PC-3 (cell line): ENCODE measurements at regions not wholly inside any gene's neighbourhood (a gene's known extent, or its start where the extent isn't known, plus 50 kb on each side); places are given as distances from the start of the nearest gene placed in this dataset.

ENCODE experiments used
- ATAC-seq: fragments of 200-7000 bp; cut with Tn5 transposase; 2 replicates; pipeline ENCODE4 v1.9.1; 2020; ENCODE audit warnings: mild to moderate bottlenecking, moderate library complexity
- BruUV-seq: library from RNA; stranded (reverse); fragments of 400-500 nt; replicated peaks from 2 replicates; lab custom pipeline; 2021; lab: Mats Ljungman, UMichigan
- CTCF ChIA-PET: fragments of 300-600 bp; sonication (Branson Sonifier 250); formaldehyde crosslinking; loops from one replicate; lab custom pipeline; 2022; ENCODE audit warnings: antibody characterized with exemption; lab: Charles Lee
- POLR2A ChIA-PET: fragments of 300-600 bp; sonication (Branson Sonifier 250); formaldehyde crosslinking; loops from one replicate; lab custom pipeline; 2022; ENCODE audit warnings: antibody characterized with exemption; ENCODE audit not compliant: unreplicated experiment; lab: Charles Lee
- DNase-seq: peaks from one replicate; pipeline ENCODE4 v3.0.0-alpha.2; 2015
- H2AFZ ChIP-seq: fragments of 300-600 bp; sonication (generic); 2 replicates; pipeline ENCODE4 v1.6.0; 2016; ENCODE audit warnings: antibody characterized with exemption, low read length
- H3F3A ChIP-seq: fragments of 300-600 bp; sonication (generic); one replicate; pipeline ENCODE4 v1.6.0; 2017; ENCODE audit warnings: antibody characterized with exemption, low read length, control low read depth, mild to moderate bottlenecking; ENCODE audit not compliant: unreplicated experiment
- H3K27ac ChIP-seq: fragments of 300-600 bp; sonication (generic); 2 replicates; pipeline ENCODE4 v1.5.1; 2016; ENCODE audit warnings: mild to moderate bottlenecking, low read length
- H3K27me3 ChIP-seq: fragments of 300-600 bp; sonication (generic); 2 replicates; pipeline ENCODE4 v1.6.1; 2016; ENCODE audit warnings: low read length, mixed read lengths
- H3K36me3 ChIP-seq: fragments of 300-600 bp; sonication (generic); 2 replicates; pipeline ENCODE4 v1.6.1; 2016; ENCODE audit warnings: low read depth, mixed run types, low read length, mixed read lengths
- H3K4me1 ChIP-seq: fragments of 300-600 bp; sonication (generic); 2 replicates; pipeline ENCODE4 v1.5.1; 2016; ENCODE audit warnings: low read length; ENCODE audit not compliant: insufficient read depth
- H3K4me2 ChIP-seq: fragments of 300-600 bp; sonication (generic); 2 replicates; pipeline ENCODE4 v1.6.0; 2016; ENCODE audit warnings: low read length
- H3K4me3 ChIP-seq: fragments of 300-600 bp; sonication (generic); 2 replicates; pipeline ENCODE4 v1.5.1; 2016; ENCODE audit warnings: mild to moderate bottlenecking, low read length, mixed read lengths
- H3K79me2 ChIP-seq: fragments of 300-600 bp; sonication (generic); 2 replicates; pipeline ENCODE4 v1.6.1; 2017; ENCODE audit warnings: low read length, mixed read lengths
- H3K9ac ChIP-seq: fragments of 300-600 bp; sonication (generic); 2 replicates; pipeline ENCODE4 v1.6.0; 2016; ENCODE audit warnings: mild to moderate bottlenecking, low read length
- H3K9me2 ChIP-seq: fragments of 300-600 bp; sonication (generic); replicated peaks from 2 replicates; pipeline ENCODE4 v1.6.1; 2016; ENCODE audit warnings: mixed run types, low read length, mixed read lengths
- H3K9me3 ChIP-seq: fragments of 300-600 bp; sonication (generic); 2 replicates; pipeline ENCODE4 v1.6.1; 2016; ENCODE audit warnings: low read length, mixed read lengths
- H4K20me1 ChIP-seq: fragments of 300-600 bp; sonication (generic); 2 replicates; pipeline ENCODE4 v1.6.1; 2016; ENCODE audit warnings: low read length, mixed read lengths
- CTCF ChIP-seq: fragments of 300-600 bp; sonication (generic); conservative IDR thresholded peaks from 2 replicates; pipeline ENCODE4 v1.5.1; 2017; ENCODE audit warnings: antibody characterized with exemption, low read depth, mild to moderate bottlenecking, low read length
- EZH2 ChIP-seq: fragments of 300-600 bp; sonication (generic); IDR thresholded peaks from one replicate; pipeline ENCODE4 v1.6.1; 2017; ENCODE audit warnings: antibody characterized with exemption, mild to moderate bottlenecking, low read length; ENCODE audit not compliant: unreplicated experiment
- EZH2phosphoT487 ChIP-seq: fragments of 300-600 bp; sonication (generic); IDR thresholded peaks from 2 replicates; pipeline ENCODE4 v1.6.1; 2018; ENCODE audit warnings: mild to moderate bottlenecking, antibody characterized with exemption, low read length, borderline replicate concordance
- intact Hi-C: fragments of 100-400 bp; cut with micrococcal nuclease; formaldehyde crosslinking; loops from 2 replicates; pipeline ENCODE4 v1.9.0; 2023

DNA sequence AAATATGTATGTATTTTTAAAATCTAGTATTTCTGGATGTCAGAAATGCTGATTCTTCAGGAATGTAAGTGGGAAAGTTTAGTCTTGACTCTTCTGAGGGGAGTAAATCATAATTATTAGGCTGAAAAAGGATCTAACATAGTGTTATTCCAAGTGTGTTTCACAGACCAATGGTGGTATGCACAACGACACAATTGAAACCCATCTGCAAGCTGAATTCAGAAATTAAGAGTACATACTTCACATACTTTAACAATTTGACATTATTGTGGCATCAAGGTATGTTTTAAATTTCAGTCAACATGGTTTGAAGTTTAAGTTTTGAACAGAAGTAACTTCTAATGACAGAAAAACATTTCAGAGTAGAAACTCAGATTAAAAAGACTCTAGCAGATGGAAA is 236.7 kb downstream of the SLC7A11 start:
- Histone ChIP-seq H3K27ac (no peak overlapping the region), H3K9me3 (no peaks in the 10 kb centered on the region), H3K9me2 (no peaks in the 10 kb centered on the region), H4K20me1 (no peaks in the 10 kb centered on the region), H3K27me3 (no peaks in the 10 kb centered on the region), H3K4me3 (no peak overlapping the region), H3K9ac (no peak overlapping the region), H3K4me2 (no peak overlapping the region), H3K36me3 (no peaks in the 10 kb centered on the region), H3F3A (no peaks in the 10 kb centered on the region), H3K79me2 (no peaks in the 10 kb centered on the region), H2AFZ (no peak overlapping the region; the same call in 1 of the 2 replicates), H3K4me1 (no peaks in the 10 kb centered on the region)
- ATAC-seq (no peak), DNase-seq (no peak)
- POLR2A ChIA-PET, result no interaction called here
- no TSS peak for BruUV-seq
- CTCF ChIA-PET, result no interaction called here
- intact Hi-C loops, result no loop called here
- no peak for TF ChIP-seq EZH2phosphoT487
- no peak for TF ChIP-seq EZH2
- no peak for TF ChIP-seq CTCF

DNA sequence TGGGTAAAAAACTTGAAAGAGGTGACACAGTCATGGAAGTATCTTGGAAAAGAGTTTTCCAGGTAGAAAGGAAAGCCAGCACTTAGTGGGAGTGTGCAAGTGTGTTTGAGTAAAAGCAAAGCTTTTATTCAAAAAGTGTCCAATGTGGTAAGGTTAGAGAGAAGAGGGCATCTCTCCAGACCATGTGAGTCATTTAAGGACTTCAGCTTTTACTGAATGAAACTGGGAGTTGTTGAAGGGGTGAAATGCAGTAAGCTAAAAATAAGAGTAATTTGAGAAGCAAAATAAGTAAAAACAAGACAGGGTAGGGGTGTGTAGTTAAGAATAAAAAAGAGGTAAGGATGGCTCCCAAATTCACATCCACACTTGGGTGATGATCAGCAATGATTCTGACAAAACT is 238.9 kb downstream of the SLC7A11 start:
- H3F3A ChIP-seq, result no peaks in the 10 kb centered on the region
- H3K9ac ChIP-seq, result no peak overlapping the region
- no peaks in the 10 kb centered on the region for H3K4me1 ChIP-seq
- intact Hi-C loops, result no loop called here
- no peaks in the 10 kb centered on the region for H3K9me3 ChIP-seq
- H3K4me2 ChIP-seq, result no peak overlapping the region
- H3K36me3 ChIP-seq, result no peaks in the 10 kb centered on the region
- POLR2A ChIA-PET, result interaction anchor here (0.6 kb wide), 1 partner anchor 17 kb away, joined by 7 read pairs; no protein-coding TSS in a partner anchor
- no peaks in the 10 kb centered on the region for H3K27me3 ChIP-seq
- no peaks in the 10 kb centered on the region for H3K9me2 ChIP-seq
- H3K79me2 ChIP-seq, result no peaks in the 10 kb centered on the region
- no peak overlapping the region for H3K27ac ChIP-seq
- no peak overlapping the region for H2AFZ ChIP-seq
- CTCF ChIA-PET, result no interaction called here
- no peak overlapping the region for H3K4me3 ChIP-seq
- no peaks in the 10 kb centered on the region for H4K20me1 ChIP-seq
- ATAC-seq, result no peak
- DNase-seq, result no peak
- no TSS peak for BruUV-seq
- TF ChIP-seq EZH2 (no peak), CTCF (no peak), EZH2phosphoT487 (no peak)

DNA sequence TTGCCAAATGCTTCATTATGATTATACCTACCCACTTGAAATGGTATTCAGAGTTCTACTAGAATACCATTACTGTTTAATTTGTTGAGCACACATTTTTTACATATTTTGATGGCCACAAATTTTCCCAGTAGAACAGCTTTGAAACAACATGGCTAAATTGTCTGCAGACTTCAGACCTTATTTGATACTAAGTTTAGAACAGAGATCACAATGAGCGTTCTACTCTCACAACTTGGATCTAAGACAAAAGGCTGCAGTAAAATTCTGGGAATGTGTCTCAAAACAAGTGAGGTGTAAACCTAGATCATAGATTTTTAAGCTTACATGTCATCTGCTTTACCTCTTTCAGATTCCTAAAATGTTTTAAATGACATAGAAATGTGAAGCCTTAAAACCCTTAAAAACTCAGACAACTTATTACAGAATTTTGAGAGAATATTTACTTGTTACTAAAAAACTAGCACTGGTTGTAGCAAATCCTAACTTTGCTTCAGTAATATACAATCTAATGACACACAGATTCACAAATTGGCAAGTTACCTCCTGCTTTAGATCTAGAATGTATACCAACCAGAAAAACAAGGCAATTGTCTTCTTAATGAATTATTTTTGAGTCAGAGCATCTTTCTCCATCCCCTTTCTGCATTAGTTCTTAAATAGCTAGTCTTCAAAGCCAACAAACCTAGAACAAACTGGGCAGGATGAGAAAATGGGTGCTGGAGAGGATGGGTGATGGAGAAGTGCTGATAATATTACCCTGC is 243.3 kb downstream of the SLC7A11 start:
- H3K79me2 ChIP-seq, result no peaks in the 10 kb centered on the region
- H4K20me1 ChIP-seq, result no peaks in the 10 kb centered on the region
- H3K9me2 ChIP-seq, result no peaks in the 10 kb centered on the region
- intact Hi-C loops, result loop anchor here (10.0 kb wide), 1 partner anchor 174 kb away; no protein-coding TSS in a partner anchor
- no peaks in the 10 kb centered on the region for H3K9me3 ChIP-seq
- no peaks in the 10 kb centered on the region for H3F3A ChIP-seq
- ChIA-PET CTCF (no interaction called here), POLR2A (no interaction called here)
- no peaks in the 10 kb centered on the region for H3K36me3 ChIP-seq
- BruUV-seq, result no TSS peak
- no peak overlapping the region for H3K4me2 ChIP-seq
- H3K4me1 ChIP-seq, result peaks cover 5% of the 10 kb centered on the region
- no peak overlapping the region for H3K9ac ChIP-seq
- H3K4me3 ChIP-seq, result no peak overlapping the region
- no peaks in the 10 kb centered on the region for H3K27me3 ChIP-seq
- H2AFZ ChIP-seq, result no peak overlapping the region
- no peak for TF ChIP-seq EZH2
- TF ChIP-seq CTCF, result no peak
- TF ChIP-seq EZH2phosphoT487, result no peak
- no peak for ATAC-seq
- H3K27ac ChIP-seq, result no peak overlapping the region
- no peak for DNase-seq
